ENCODE measurements at regions not wholly inside any gene's neighbourhood (a gene's known extent, or its start where the extent isn't known, plus 50 kb on each side); places are given as distances from the start of the nearest gene placed in this dataset.

DNA sequence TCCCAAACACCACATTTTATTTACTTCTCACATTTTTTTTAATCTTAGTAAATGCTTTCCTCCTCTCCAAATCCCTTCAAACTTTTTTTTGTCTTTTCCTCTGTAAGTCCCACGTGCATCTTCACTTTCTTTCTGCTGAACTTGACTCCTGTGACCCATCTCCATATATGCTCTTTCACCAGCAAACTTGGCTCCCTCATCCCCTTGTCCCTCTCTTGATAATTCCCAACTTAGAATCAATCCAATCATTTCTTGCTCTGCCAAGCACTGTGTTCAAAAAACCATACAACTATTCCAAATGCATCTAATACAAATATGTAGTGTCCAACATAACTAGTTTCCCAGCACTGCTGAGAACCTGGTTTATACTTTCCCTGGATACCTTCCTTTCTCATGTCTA is 519.4 kb downstream of the HDGFL1 start:
- BruUV-seq (replicated peaks): no TSS peak
- TF ChIP-seq EZH2 (IDR thresholded peaks at IDR 0.05; ENCODE audit: low read depth): no peak
- TF ChIP-seq, protein P1, sequence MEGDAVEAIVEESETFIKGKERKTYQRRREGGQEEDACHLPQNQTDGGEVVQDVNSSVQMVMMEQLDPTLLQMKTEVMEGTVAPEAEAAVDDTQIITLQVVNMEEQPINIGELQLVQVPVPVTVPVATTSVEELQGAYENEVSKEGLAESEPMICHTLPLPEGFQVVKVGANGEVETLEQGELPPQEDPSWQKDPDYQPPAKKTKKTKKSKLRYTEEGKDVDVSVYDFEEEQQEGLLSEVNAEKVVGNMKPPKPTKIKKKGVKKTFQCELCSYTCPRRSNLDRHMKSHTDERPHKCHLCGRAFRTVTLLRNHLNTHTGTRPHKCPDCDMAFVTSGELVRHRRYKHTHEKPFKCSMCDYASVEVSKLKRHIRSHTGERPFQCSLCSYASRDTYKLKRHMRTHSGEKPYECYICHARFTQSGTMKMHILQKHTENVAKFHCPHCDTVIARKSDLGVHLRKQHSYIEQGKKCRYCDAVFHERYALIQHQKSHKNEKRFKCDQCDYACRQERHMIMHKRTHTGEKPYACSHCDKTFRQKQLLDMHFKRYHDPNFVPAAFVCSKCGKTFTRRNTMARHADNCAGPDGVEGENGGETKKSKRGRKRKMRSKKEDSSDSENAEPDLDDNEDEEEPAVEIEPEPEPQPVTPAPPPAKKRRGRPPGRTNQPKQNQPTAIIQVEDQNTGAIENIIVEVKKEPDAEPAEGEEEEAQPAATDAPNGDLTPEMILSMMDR (conservative IDR thresholded peaks at IDR 0.05): no peak
- POLR2A ChIA-PET (ENCODE audit: unreplicated experiment): no interaction called here
- no peak overlapping the region for H3K27ac ChIP-seq
- DNase-seq: no peak
- no peaks in the 10 kb centered on the region for H3K27me3 ChIP-seq (ENCODE audit: insufficient read depth, low read depth)
- H3K4me2 ChIP-seq: no peak overlapping the region
- H4K20me1 ChIP-seq (ENCODE audit: insufficient read depth): no peaks in the 10 kb centered on the region
- no peaks in the 10 kb centered on the region; the same call in 1 of the 2 replicates for H3K9me2 ChIP-seq (ENCODE audit: insufficient read depth)
- no peaks in the 10 kb centered on the region for H3K4me1 ChIP-seq (replicated peaks; ENCODE audit: insufficient read depth)
- H2AFZ ChIP-seq: no peak overlapping the region
- H3F3A ChIP-seq (ENCODE audit: insufficient read depth, low read depth): no peaks in the 10 kb centered on the region
- no peak overlapping the region for H3K4me3 ChIP-seq
- CTCF ChIA-PET: no interaction called here
- intact Hi-C loops (cut with micrococcal nuclease; ENCODE audit: unreplicated experiment): no loop called here
- no peaks in the 10 kb centered on the region for H3K9me3 ChIP-seq (ENCODE audit: insufficient read depth, low read depth)
- H3K79me2 ChIP-seq (ENCODE audit: low read depth): no peaks in the 10 kb centered on the region
- no peaks in the 10 kb centered on the region for H3K36me3 ChIP-seq (ENCODE audit: low read depth)

DNA sequence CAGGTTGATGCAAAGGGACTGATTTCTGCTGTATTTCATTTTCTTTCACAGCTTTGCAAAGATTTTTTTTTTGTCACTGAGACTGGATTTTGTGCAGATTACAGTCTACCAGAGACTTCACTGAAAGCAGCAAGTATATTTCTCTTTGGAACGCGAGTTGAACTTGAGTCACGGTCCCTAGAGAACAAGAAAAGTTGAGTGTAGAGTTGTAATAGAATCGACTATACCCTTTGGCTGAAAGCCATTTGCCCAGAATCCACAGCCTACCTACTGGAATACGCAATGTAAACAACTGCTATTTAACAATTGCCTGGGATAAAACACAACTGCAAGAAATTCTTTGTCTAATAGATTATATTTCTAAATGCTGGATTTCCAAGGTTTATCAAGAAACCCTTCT is 520.6 kb downstream of the HDGFL1 start:
- Histone ChIP-seq H3K79me2 (ENCODE audit: low read depth) (no peaks in the 10 kb centered on the region), H3K4me2 (no peak overlapping the region), H2AFZ (no peak overlapping the region), H3K4me3 (no peak overlapping the region), H4K20me1 (ENCODE audit: insufficient read depth) (no peaks in the 10 kb centered on the region), H3K27ac (no peak overlapping the region), H3F3A (ENCODE audit: insufficient read depth, low read depth) (no peaks in the 10 kb centered on the region), H3K9me3 (ENCODE audit: insufficient read depth, low read depth) (no peaks in the 10 kb centered on the region), H3K36me3 (ENCODE audit: low read depth) (no peaks in the 10 kb centered on the region), H3K4me1 (replicated peaks; ENCODE audit: insufficient read depth) (no peaks in the 10 kb centered on the region), H3K27me3 (ENCODE audit: insufficient read depth, low read depth) (no peaks in the 10 kb centered on the region), H3K9me2 (ENCODE audit: insufficient read depth) (no peaks in the 10 kb centered on the region; the same call in 1 of the 2 replicates)
- ChIA-PET POLR2A (ENCODE audit: unreplicated experiment) (no interaction called here), CTCF (interaction anchor here (0.7 kb wide), 1 partner anchor 131 kb away, joined by 8 read pairs; no protein-coding TSS in a partner anchor)
- DNase-seq: no peak
- TF ChIP-seq, protein P1 (conservative IDR thresholded peaks at IDR 0.05): no peak
- TF ChIP-seq EZH2 (IDR thresholded peaks at IDR 0.05; ENCODE audit: low read depth): no peak
- no TSS peak for BruUV-seq (replicated peaks)
- intact Hi-C loops (cut with micrococcal nuclease; ENCODE audit: unreplicated experiment): no loop called here

DNA sequence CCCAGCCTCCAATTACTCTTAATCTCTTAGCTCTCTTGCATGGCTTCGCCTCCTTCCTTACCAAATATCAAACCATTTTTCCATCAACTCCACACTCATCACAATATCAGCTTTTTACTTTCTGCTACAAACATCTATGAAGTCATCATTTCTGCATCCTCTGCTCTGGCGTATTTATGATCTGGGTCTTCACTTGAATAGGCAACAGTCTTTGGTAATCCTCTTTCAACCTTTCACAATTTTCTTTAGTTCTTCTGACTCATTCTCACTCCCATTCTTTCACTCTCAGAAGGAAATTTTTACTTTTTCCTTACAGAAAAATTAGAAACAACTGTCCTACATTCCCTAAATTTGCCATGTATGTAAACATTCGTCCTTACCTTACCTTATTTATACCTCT is 522.4 kb downstream of the HDGFL1 start:
- H3K27ac ChIP-seq: no peak overlapping the region
- no peak for TF ChIP-seq EZH2 (IDR thresholded peaks at IDR 0.05; ENCODE audit: low read depth)
- TF ChIP-seq, protein P1 (conservative IDR thresholded peaks at IDR 0.05): no peak
- ChIA-PET CTCF (no interaction called here), POLR2A (ENCODE audit: unreplicated experiment) (no interaction called here)
- no peak for DNase-seq
- BruUV-seq (replicated peaks): no TSS peak
- H3K4me1 ChIP-seq (replicated peaks; ENCODE audit: insufficient read depth): no peaks in the 10 kb centered on the region
- H3K9me2 ChIP-seq (ENCODE audit: insufficient read depth): no peaks in the 10 kb centered on the region; the same call in 1 of the 2 replicates
- no peak overlapping the region for H3K4me2 ChIP-seq
- no peaks in the 10 kb centered on the region for H3K36me3 ChIP-seq (ENCODE audit: low read depth)
- no peak overlapping the region for H2AFZ ChIP-seq
- no peaks in the 10 kb centered on the region for H3K27me3 ChIP-seq (ENCODE audit: insufficient read depth, low read depth)
- H3F3A ChIP-seq (ENCODE audit: insufficient read depth, low read depth): no peaks in the 10 kb centered on the region
- no peak overlapping the region for H3K4me3 ChIP-seq
- H3K9me3 ChIP-seq (ENCODE audit: insufficient read depth, low read depth): no peaks in the 10 kb centered on the region
- H4K20me1 ChIP-seq (ENCODE audit: insufficient read depth): no peaks in the 10 kb centered on the region
- intact Hi-C loops (cut with micrococcal nuclease; ENCODE audit: unreplicated experiment): no loop called here
- no peaks in the 10 kb centered on the region for H3K79me2 ChIP-seq (ENCODE audit: low read depth)
